B cell (primary cell): ENCODE measurements at regions not wholly inside any gene's neighbourhood (a gene's known extent, or its start where the extent isn't known, plus 50 kb on each side); places are given as distances from the start of the nearest gene placed in this dataset.

ENCODE experiments used
- ATAC-seq: fragments of 200-7000 bp; cut with Tn5 transposase; one replicate; pipeline ENCODE4 v1.10.0; 2021; ENCODE audit warnings: low read depth, mild to moderate bottlenecking, moderate number of reproducible peaks, moderate library complexity
- CTCF ChIA-PET: fragments of 350-600 bp; sonication (Branson Sonifier 250); formaldehyde crosslinking; loops from one replicate; lab custom pipeline; 2021; ENCODE audit warnings: antibody characterized with exemption, inconsistent platforms; lab: Charles Lee
- POLR2A ChIA-PET: fragments of 350-600 bp; sonication (Branson Sonifier 250); formaldehyde crosslinking; loops from one replicate; lab custom pipeline; 2021; ENCODE audit warnings: antibody characterized with exemption; lab: Charles Lee
- DNase-seq: peaks from one replicate; pipeline ENCODE4 v3.0.0; 2013
- H2AFZ ChIP-seq: 2 replicates; pipeline ENCODE4 v1.6.1; 2012; ENCODE audit warnings: mild to moderate bottlenecking, low read depth, low read length; ENCODE audit not compliant: insufficient read depth, poor library complexity, severe bottlenecking
- H3K27ac ChIP-seq, 2 donors: 1 replicate in 1 of 2; 2 replicates in 1 of 2; pipeline ENCODE4 v1.5.1; 2012 to 2013; ENCODE audit warnings: low read length in 2 of 2, mild to moderate bottlenecking in 2 of 2, moderate library complexity in 1 of 2
- H3K27me3 ChIP-seq, 4 experiments: fragments of 200-600 bp in 1 of 4; sonication (generic) in 1 of 4; replicated peaks in 1 of 4; 1 replicate in 2 of 4; 2 replicates in 2 of 4; pipeline versions ENCODE4 v1.6.1 to v1.7.0; 2013 to 2016; ENCODE audit warnings: low read length in 3 of 4, mild to moderate bottlenecking in 2 of 4, mixed read lengths in 1 of 4, moderate library complexity in 1 of 4; ENCODE audit not compliant: insufficient read depth in 4 of 4, control insufficient read depth in 3 of 4; ENCODE audit errors: control extremely low read depth in 1 of 4
- H3K36me3 ChIP-seq, 2 experiments: replicated peaks in 1 of 2; 1 replicate in 1 of 2; 2 replicates in 1 of 2; pipeline versions ENCODE4 v1.6.1 to v1.7.1; 2013; ENCODE audit warnings: low read length in 1 of 2; ENCODE audit not compliant: insufficient read depth in 2 of 2, control insufficient read depth in 1 of 2; ENCODE audit errors: control extremely low read depth in 1 of 2, extremely low read depth in 1 of 2
- H3K4me1 ChIP-seq, 2 donors: fragments of 200-600 bp in 1 of 2; sonication (generic) in 1 of 2; 1 replicate in 1 of 2; 2 replicates in 1 of 2; pipeline versions ENCODE4 v1.5.1 to v1.6.1; 2013 to 2017; ENCODE audit warnings: low read length in 2 of 2; ENCODE audit not compliant: control insufficient read depth in 2 of 2, insufficient read depth in 2 of 2
- H3K4me2 ChIP-seq: replicated peaks from 2 replicates; pipeline ENCODE3; 2012; ENCODE audit warnings: mild to moderate bottlenecking, low read depth, low read length; ENCODE audit not compliant: poor library complexity, severe bottlenecking
- H3K4me3 ChIP-seq, 5 experiments: fragments of 200-600 bp in 1 of 5; sonication (generic) in 1 of 5; 1 replicate in 3 of 5; 2 replicates in 2 of 5; pipeline versions ENCODE4 v1.5.1 to v1.7.0; 2011 to 2016; ENCODE audit warnings: low read length in 4 of 5, mild to moderate bottlenecking in 4 of 5, low read depth in 2 of 5, control low read depth in 1 of 5, moderate library complexity in 1 of 5; ENCODE audit not compliant: insufficient read depth in 1 of 5; ENCODE audit errors: control extremely low read depth in 1 of 5, extremely low read depth in 1 of 5
- H3K79me2 ChIP-seq: fragments of 200-600 bp; sonication (generic); one replicate; pipeline ENCODE4 v1.6.0; 2016; ENCODE audit warnings: low read length; ENCODE audit not compliant: control insufficient read depth, insufficient read depth
- H3K9ac ChIP-seq: fragments of 200-600 bp; sonication (generic); 2 replicates; pipeline ENCODE4 v1.6.1; 2017; ENCODE audit warnings: mild to moderate bottlenecking, low read length, moderate library complexity
- H3K9me3 ChIP-seq, 3 donors: one replicate each; pipeline versions ENCODE4 v1.6.1 to v1.7.1; 2013; ENCODE audit warnings: low read length in 2 of 3; ENCODE audit not compliant: control insufficient read depth in 2 of 3, insufficient read depth in 1 of 3; ENCODE audit errors: control extremely low read depth in 1 of 3
- H4K20me1 ChIP-seq: 2 replicates; pipeline ENCODE4 v1.6.0; 2012; ENCODE audit warnings: mild to moderate bottlenecking, low read length; ENCODE audit not compliant: insufficient read depth, control insufficient read depth, poor library complexity, severe bottlenecking
- H3K27ac Mint-ChIP-seq: one replicate; pipeline ENCODE4 v1.8.0; 2021; ENCODE audit warnings: mixed read lengths
- H3K27me3 Mint-ChIP-seq: one replicate; pipeline ENCODE4 v1.8.0; 2021; ENCODE audit warnings: mixed read lengths
- H3K4me1 Mint-ChIP-seq: one replicate; pipeline ENCODE4 v1.8.0; 2021; ENCODE audit warnings: mixed read lengths
- H3K4me3 Mint-ChIP-seq: one replicate; pipeline ENCODE4 v1.8.0; 2021; ENCODE audit warnings: mixed read lengths
- H3K9me3 Mint-ChIP-seq: one replicate; pipeline ENCODE4 v1.8.0; 2022; ENCODE audit warnings: mixed read lengths; ENCODE audit not compliant: insufficient read depth
- CTCF ChIP-seq: fragments of 200-600 bp; IDR thresholded peaks from one replicate; pipeline ENCODE4 v1.8.0; 2022; ENCODE audit warnings: antibody characterized with exemption, mild to moderate bottlenecking
- EZH2 ChIP-seq: IDR thresholded peaks from 2 replicates; pipeline ENCODE4 v1.6.1; 2012; ENCODE audit warnings: borderline replicate concordance, low read depth, mild to moderate bottlenecking, moderate library complexity, low read length; ENCODE audit not compliant: insufficient read depth, poor library complexity, severe bottlenecking
- WGBS: methylation state at CpG from one replicate; pipeline ENCODE4 v1.1.5; 2013; ENCODE audit warnings: missing lambda C conversion rate; ENCODE audit not compliant: insufficient coverage; 5-methylcytosine and 5-hydroxymethylcytosine counted together
- intact Hi-C: fragments of 100-400 bp; cut with micrococcal nuclease; formaldehyde crosslinking; loops from one replicate; pipeline ENCODE4 v1.10.0; 2022

GRCh38 chr14:75366963-75367362 lies 60.9 kb upstream of the JDP2 start:
- ATAC-seq (no peak), DNase-seq (no peak)
- Mint-ChIP-seq H3K9me3 (no peaks in the 10 kb centered on the region), H3K27ac (no peak overlapping the region), H3K4me1 (no peaks in the 10 kb centered on the region), H3K27me3 (peaks cover 5% of the 10 kb centered on the region), H3K4me3 (no peak overlapping the region)
- no peaks in the 10 kb centered on the region for H3K4me1 ChIP-seq
- intact Hi-C loops: no loop called here
- H2AFZ ChIP-seq: no peak overlapping the region
- H3K79me2 ChIP-seq: no peaks in the 10 kb centered on the region
- no peaks in the 10 kb centered on the region for H4K20me1 ChIP-seq
- no peak overlapping the region for H3K4me2 ChIP-seq
- no peak overlapping the region for H3K9ac ChIP-seq
- H3K27me3 ChIP-seq: peaks cover 0 to 3% (median 0%) of the 10 kb centered on the region in 4 experiments
- H3K9me3 ChIP-seq: no peaks in the 10 kb centered on the region
- ChIA-PET CTCF (no interaction called here), POLR2A (no interaction called here)
- H3K36me3 ChIP-seq: no peaks in the 10 kb centered on the region
- no peak overlapping the region for H3K27ac ChIP-seq
- no peak for TF ChIP-seq EZH2
- no peak for TF ChIP-seq CTCF
- H3K4me3 ChIP-seq: no peak overlapping the region
- 95% methylated on average over 5 of the region's 5 CpGs for WGBS

- no peaks in the 10 kb centered on the region for H3K27me3 ChIP-seq
- no peak overlapping the region for H3K4me2 ChIP-seq
- CTCF ChIA-PET: no interaction called here
- no peak overlapping the region for H2AFZ ChIP-seq
- H4K20me1 ChIP-seq: no peaks in the 10 kb centered on the region
- no peaks in the 10 kb centered on the region for H3K36me3 ChIP-seq
- no peak for TF ChIP-seq EZH2
- TF ChIP-seq CTCF: no peak
- ATAC-seq: no peak
- Mint-ChIP-seq H3K27ac (no peak overlapping the region), H3K4me1 (no peaks in the 10 kb centered on the region), H3K9me3 (no peaks in the 10 kb centered on the region), H3K4me3 (no peak overlapping the region), H3K27me3 (peaks cover 12% of the 10 kb centered on the region)
- no peak overlapping the region for H3K4me3 ChIP-seq
- no peak for DNase-seq
- intact Hi-C loops: no loop called here
- POLR2A ChIA-PET: no interaction called here
- H3K9me3 ChIP-seq: no peaks in the 10 kb centered on the region
- no peaks in the 10 kb centered on the region for H3K79me2 ChIP-seq
- no peak overlapping the region for H3K9ac ChIP-seq
- no peaks in the 10 kb centered on the region for H3K4me1 ChIP-seq
- no CpG with 5 or more reads among the region's 1 CpG for whole genome bisulfite sequencing
- H3K27ac ChIP-seq: no peak overlapping the region
These were observed 59.5 kb upstream of the JDP2 start for GRCh38 chr14:75368333-75368732.
